IMR-90 (cell line): ENCODE measurements at regions not wholly inside any gene's neighbourhood (a gene's known extent, or its start where the extent isn't known, plus 50 kb on each side); places are given as distances from the start of the nearest gene placed in this dataset.

Experiments used
- ATAC-seq: fragments of 200-7000 bp; cut with Tn5 transposase; 2 replicates; pipeline ENCODE4 v1.9.1; 2020; ENCODE audit warnings: low read depth, mild to moderate bottlenecking, moderate library complexity
- BruUV-seq: library from RNA; stranded (reverse); fragments of 400-500 nt; replicated peaks from 2 replicates; lab custom pipeline; 2021; lab: Mats Ljungman, UMichigan
- CTCF ChIA-PET: fragments of 300-600 bp; formaldehyde crosslinking; extraction: SDS; loops from one replicate; lab custom pipeline; 2021; ENCODE audit warnings: antibody characterized with exemption; lab: Yijun Ruan, JAX
- POLR2A ChIA-PET: fragments of 300-600 bp; sonication (Branson Sonifier 250); formaldehyde crosslinking; loops from one replicate; lab custom pipeline; 2022; ENCODE audit warnings: antibody characterized with exemption; ENCODE audit not compliant: unreplicated experiment; lab: Charles Lee
- DNase-seq: peaks from one replicate; pipeline ENCODE4 v3.0.0; 2013
- H2AFZ ChIP-seq: replicated peaks from 2 replicates; pipeline ENCODE3; 2013; ENCODE audit warnings: low read length, mild to moderate bottlenecking; ENCODE audit not compliant: poor library complexity
- H2AK5ac ChIP-seq: 2 replicates; pipeline ENCODE4 v1.6.1; 2013; ENCODE audit warnings: low read depth, low read length, inconsistent platforms
- H2AK9ac ChIP-seq: replicated peaks from 2 replicates; pipeline ENCODE3; 2013; ENCODE audit warnings: mild to moderate bottlenecking, low read depth, low read length, moderate library complexity; ENCODE audit not compliant: poor library complexity
- H2BK120ac ChIP-seq: 2 replicates; pipeline ENCODE4 v1.6.1; 2013; ENCODE audit warnings: low read depth, low read length, inconsistent platforms
- H2BK15ac ChIP-seq: 3 replicates; pipeline ENCODE4 v1.6.1; 2013; ENCODE audit warnings: low read depth, low read length, inconsistent platforms
- H2BK20ac ChIP-seq: 2 replicates; pipeline ENCODE4 v1.6.1; 2013; ENCODE audit warnings: low read depth, mild to moderate bottlenecking, inconsistent platforms, low read length, moderate library complexity
- H2BK5ac ChIP-seq: 2 replicates; pipeline ENCODE4 v1.6.1; 2013; ENCODE audit warnings: mild to moderate bottlenecking, low read depth, low read length, inconsistent platforms; ENCODE audit not compliant: poor library complexity, severe bottlenecking
- H3K14ac ChIP-seq: replicated peaks from 2 replicates; pipeline ENCODE4 v1.6.1; 2013; ENCODE audit warnings: low read depth, low read length, inconsistent platforms
- H3K18ac ChIP-seq: 2 replicates; pipeline ENCODE4 v1.6.1; 2013; ENCODE audit warnings: low read depth, low read length, control low read depth
- H3K23ac ChIP-seq: 2 replicates; pipeline ENCODE4 v1.6.1; 2013; ENCODE audit warnings: low read depth, low read length, inconsistent platforms
- H3K27ac ChIP-seq: 2 replicates; pipeline ENCODE4 v1.5.1; 2013; ENCODE audit warnings: mild to moderate bottlenecking, control low read depth, low read length; ENCODE audit not compliant: insufficient read depth
- H3K27me3 ChIP-seq: 2 replicates; pipeline ENCODE4 v1.6.1; 2013; ENCODE audit warnings: low read length; ENCODE audit not compliant: control insufficient read depth, insufficient read depth
- H3K36me3 ChIP-seq: 2 replicates; pipeline ENCODE4 v1.6.1; 2013; ENCODE audit warnings: low read length, mixed read lengths; ENCODE audit not compliant: control insufficient read depth, insufficient read depth
- H3K4ac ChIP-seq: 2 replicates; pipeline ENCODE4 v1.6.1; 2013; ENCODE audit warnings: low read depth, low read length, inconsistent platforms
- H3K4me1 ChIP-seq: 2 replicates; pipeline ENCODE4 v1.6.1; 2013; ENCODE audit warnings: low read length, mixed read lengths; ENCODE audit not compliant: control insufficient read depth, insufficient read depth
- H3K4me2 ChIP-seq: 2 replicates; pipeline ENCODE4 v1.6.1; 2013; ENCODE audit warnings: low read depth, mild to moderate bottlenecking, control low read depth, low read length, moderate library complexity
- H3K4me3 ChIP-seq: 2 replicates; pipeline ENCODE4 v1.5.1; 2013; ENCODE audit warnings: low read depth, mild to moderate bottlenecking, control low read depth, low read length, moderate library complexity; ENCODE audit not compliant: insufficient read depth
- H3K56ac ChIP-seq: 2 replicates; pipeline ENCODE4 v1.6.1; 2013; ENCODE audit warnings: low read length, inconsistent platforms; ENCODE audit not compliant: insufficient read depth; ENCODE audit errors: extremely low read depth
- H3K79me1 ChIP-seq, 2 experiments: 2 replicates each; pipeline ENCODE4 v1.6.1; 2013; ENCODE audit warnings: low read length in 2 of 2, inconsistent platforms in 1 of 2, low read depth in 1 of 2
- H3K9ac ChIP-seq: 2 replicates; pipeline ENCODE4 v1.6.1; 2013; ENCODE audit warnings: low read depth, low read length, control low read depth
- H3K9me1 ChIP-seq: 2 replicates; pipeline ENCODE4 v1.6.1; 2013; ENCODE audit warnings: low read length, inconsistent platforms; ENCODE audit not compliant: insufficient read depth
- H3K9me3 ChIP-seq: 2 replicates; pipeline ENCODE4 v1.6.1; 2013; ENCODE audit warnings: low read length; ENCODE audit not compliant: control insufficient read depth, insufficient read depth
- H4K20me1 ChIP-seq: 2 replicates; pipeline ENCODE4 v1.6.1; 2013; ENCODE audit warnings: low read length, inconsistent platforms; ENCODE audit not compliant: insufficient read depth
- H4K5ac ChIP-seq: 2 replicates; pipeline ENCODE4 v1.6.1; 2013; ENCODE audit warnings: mild to moderate bottlenecking, low read depth, low read length, control low read depth
- H4K8ac ChIP-seq, 2 experiments: 2 replicates each; pipeline ENCODE4 v1.6.1; 2013; ENCODE audit warnings: low read depth in 2 of 2, low read length in 2 of 2, control low read depth in 1 of 2, inconsistent platforms in 1 of 2
- H4K91ac ChIP-seq: 2 replicates; pipeline ENCODE4 v1.6.1; 2013; ENCODE audit warnings: low read depth, low read length, inconsistent platforms; ENCODE audit not compliant: insufficient read depth
- CEBPB ChIP-seq: IDR thresholded peaks from 2 replicates; pipeline ENCODE4 v1.6.1; 2012; ENCODE audit warnings: low read depth, low read length, improper control_type of control experiment
- CHD1 ChIP-seq: IDR thresholded peaks from 2 replicates; pipeline ENCODE4 v1.6.1; 2012; ENCODE audit warnings: low read depth, low read length, improper control_type of control experiment
- CTCF ChIP-seq: conservative IDR thresholded peaks from 2 replicates; pipeline ENCODE4 v1.5.1; 2012; ENCODE audit warnings: mild to moderate bottlenecking, low read depth, low read length, improper control_type of control experiment
- FOS ChIP-seq: fragments of 150-350 bp; IDR thresholded peaks from 2 replicates; pipeline ENCODE4 v1.6.1; 2016; ENCODE audit warnings: low read depth, low read length
- MAZ ChIP-seq: IDR thresholded peaks from 2 replicates; pipeline ENCODE4 v1.6.1; 2012; ENCODE audit warnings: low read depth, mild to moderate bottlenecking, low read length, improper control_type of control experiment, moderate library complexity, borderline replicate concordance
- MXI1 ChIP-seq: IDR thresholded peaks from 2 replicates; pipeline ENCODE4 v1.6.1; 2012; ENCODE audit warnings: low read depth, mild to moderate bottlenecking, low read length, moderate library complexity, borderline replicate concordance
- NFE2L2 ChIP-seq: fragments of 150-350 bp; IDR thresholded peaks from 2 replicates; pipeline ENCODE4 v1.6.1; 2016; ENCODE audit warnings: low read depth, mild to moderate bottlenecking, low read length
- POLR2A ChIP-seq: IDR thresholded peaks from 2 replicates; pipeline ENCODE4 v1.6.1; 2012; ENCODE audit warnings: mild to moderate bottlenecking, low read depth, low read length
- RAD21 ChIP-seq: IDR thresholded peaks from 2 replicates; pipeline ENCODE4 v1.6.1; 2012; ENCODE audit warnings: low read length, improper control_type of control experiment
- WGBS, 2 experiments: methylation state at CpG; one replicate each; pipeline versions ENCODE4 v1.1.5 to v1.1.7; 2013; ENCODE audit warnings: missing lambda C conversion rate in 2 of 2; ENCODE audit not compliant: insufficient read length in 1 of 2; ENCODE audit errors: extremely low coverage in 2 of 2; 5-methylcytosine and 5-hydroxymethylcytosine counted together
- dilution Hi-C: fragments of 300-500 bp; cut with HindIII; formaldehyde crosslinking; loops from one replicate; pipeline ENCODE4 v1.14.3; 2018; ENCODE audit warnings: low sequenced_read_pairs; ENCODE audit not compliant: unreplicated experiment
- in situ Hi-C: fragments of 300-500 bp; cut with MboI; formaldehyde crosslinking; loops from 3 replicates; pipeline ENCODE4 v1.14.3; 2019; ENCODE audit warnings: low sequenced_read_pairs, inconsistent platforms, mixed read lengths
- intact Hi-C: fragments of 100-400 bp; cut with micrococcal nuclease; formaldehyde crosslinking; loops from 2 replicates; pipeline ENCODE4 v1.10.0; 2022
- TF ChIP-seq, protein P1 (sequence below): fragments of 150-350 bp; IDR thresholded peaks from 2 replicates; pipeline ENCODE4 v1.6.1; 2017; ENCODE audit warnings: mild to moderate bottlenecking, antibody characterized with exemption, low read length, low read depth

DNA sequence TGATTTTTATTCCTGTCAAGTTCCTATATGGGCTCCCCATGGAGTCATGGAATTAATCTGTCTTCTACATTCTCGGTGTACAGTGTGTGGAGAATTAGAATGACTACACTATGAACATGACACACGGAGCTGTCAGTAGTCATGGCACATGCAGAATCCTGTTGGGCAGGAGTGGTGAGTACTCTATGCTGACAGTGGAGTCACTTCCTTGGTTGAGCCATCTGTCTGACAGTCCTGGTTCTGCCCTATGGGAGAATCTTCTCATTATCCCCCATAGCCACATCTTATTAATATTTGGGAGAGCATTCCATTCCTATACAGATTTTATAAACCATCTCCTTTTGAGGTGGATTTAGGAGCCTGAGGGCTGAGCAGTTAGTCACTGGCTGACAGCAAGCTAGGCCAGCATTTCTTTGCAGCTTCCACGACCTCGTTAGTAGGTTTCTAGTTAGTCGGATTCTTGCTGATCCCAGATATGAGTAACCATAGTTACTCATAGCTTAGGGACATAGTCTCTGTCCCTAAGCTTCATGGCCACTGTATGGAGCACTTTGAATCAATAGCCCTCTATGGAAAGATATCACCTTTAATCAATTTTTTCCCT is 90.6 kb downstream of the MDH1 start:
- Histone ChIP-seq H3K4me1 (no peaks in the 10 kb centered on the region; the same call in 1 of the 2 replicates), H3K14ac (no peak overlapping the region), H3K4ac (no peak overlapping the region), H2BK20ac (no peak overlapping the region), H3K79me1 (no peaks in the 10 kb centered on the region), H4K91ac (no peak overlapping the region), H4K5ac (no peak overlapping the region), H3K9me1 (no peaks in the 10 kb centered on the region), H3K9me3 (no peaks in the 10 kb centered on the region), H3K4me3 (no peak overlapping the region), H3K4me2 (no peak overlapping the region), H3K9ac (no peak overlapping the region), H4K20me1 (no peaks in the 10 kb centered on the region), H2BK120ac (no peak overlapping the region), H4K8ac (no peak overlapping the region), H2AK5ac (no peak overlapping the region), H2AK9ac (no peak overlapping the region), H3K27ac (no peak overlapping the region), H3K18ac (no peak overlapping the region), H3K56ac (no peak overlapping the region), H3K36me3 (no peaks in the 10 kb centered on the region), H2BK5ac (no peak overlapping the region), H2AFZ (no peak overlapping the region), H2BK15ac (no peak overlapping the region), H3K27me3 (no peaks in the 10 kb centered on the region; the same call in 1 of the 2 replicates), H3K23ac (no peak overlapping the region)
- DNase-seq (no peak), ATAC-seq (no peak)
- CTCF ChIA-PET = no interaction called here
- in situ Hi-C loops (no loop called here), dilution Hi-C loops (loop anchor here (25.0 kb wide), 1 partner anchor 183 kb away; no protein-coding TSS in a partner anchor), intact Hi-C loops (no loop called here)
- POLR2A ChIA-PET = no interaction called here
- no peak for TF ChIP-seq CEBPB
- no peak for TF ChIP-seq RAD21
- TF ChIP-seq, protein P1, sequence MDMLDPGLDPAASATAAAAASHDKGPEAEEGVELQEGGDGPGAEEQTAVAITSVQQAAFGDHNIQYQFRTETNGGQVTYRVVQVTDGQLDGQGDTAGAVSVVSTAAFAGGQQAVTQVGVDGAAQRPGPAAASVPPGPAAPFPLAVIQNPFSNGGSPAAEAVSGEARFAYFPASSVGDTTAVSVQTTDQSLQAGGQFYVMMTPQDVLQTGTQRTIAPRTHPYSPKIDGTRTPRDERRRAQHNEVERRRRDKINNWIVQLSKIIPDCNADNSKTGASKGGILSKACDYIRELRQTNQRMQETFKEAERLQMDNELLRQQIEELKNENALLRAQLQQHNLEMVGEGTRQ = no peak
- TF ChIP-seq CTCF = no peak
- no peak for TF ChIP-seq FOS
- TF ChIP-seq NFE2L2 = no peak
- no peak for TF ChIP-seq POLR2A
- TF ChIP-seq MXI1 = no peak
- no peak for TF ChIP-seq CHD1
- no peak for TF ChIP-seq MAZ
- BruUV-seq = no TSS peak
- WGBS, 2 experiments = no CpG with 5 or more reads among the region's 5 CpGs
